HCT116 (cell line): ENCODE measurements at regions not wholly inside any gene's neighbourhood (a gene's known extent, or its start where the extent isn't known, plus 50 kb on each side); places are given as distances from the start of the nearest gene placed in this dataset.

Source experiments
- CTCF ChIP-seq, 3 experiments: fragments of 200-600 bp in 1 of 3; sonication (generic) in 1 of 3; IDR thresholded peaks in 2 of 3; conservative IDR thresholded peaks in 1 of 3; 2 replicates each; pipeline ENCODE4 v1.5.1; 2012 to 2017; ENCODE audit warnings: low read depth in 2 of 3, low read length in 2 of 3, antibody characterized with exemption in 1 of 3, borderline replicate concordance in 1 of 3, control low read depth in 1 of 3, mild to moderate bottlenecking in 1 of 3, mixed read lengths in 1 of 3, mixed run types in 1 of 3, moderate library complexity in 1 of 3; ENCODE audit not compliant: insufficient read depth in 1 of 3
- ELF1 ChIP-seq: IDR thresholded peaks from 2 replicates; pipeline ENCODE4 v1.6.1; 2012; ENCODE audit warnings: low read depth, borderline replicate concordance
- EZH2 ChIP-seq: fragments of 200-600 bp; sonication (generic); IDR thresholded peaks from 2 replicates; pipeline ENCODE4 v1.6.1; 2017; ENCODE audit warnings: antibody characterized with exemption, mixed run types

- no peak for TF ChIP-seq CTCF (IDR thresholded peaks at IDR 0.05 in 2 of 3, conservative IDR thresholded peaks at IDR 0.05 in 1 of 3; ENCODE audit: borderline replicate concordance in 1 of 3, insufficient read depth in 1 of 3, low read depth in 2 of 3, low read length in 2 of 3)
- TF ChIP-seq ELF1: no peak
- no peak for TF ChIP-seq EZH2
Measured at GRCh38 chr3:4069796-4070195, 233.4 kb upstream of the SETMAR start.
